ENCODE measurements at regions not wholly inside any gene's neighbourhood (a gene's known extent, or its start where the extent isn't known, plus 50 kb on each side); places are given as distances from the start of the nearest gene placed in this dataset.

DNA sequence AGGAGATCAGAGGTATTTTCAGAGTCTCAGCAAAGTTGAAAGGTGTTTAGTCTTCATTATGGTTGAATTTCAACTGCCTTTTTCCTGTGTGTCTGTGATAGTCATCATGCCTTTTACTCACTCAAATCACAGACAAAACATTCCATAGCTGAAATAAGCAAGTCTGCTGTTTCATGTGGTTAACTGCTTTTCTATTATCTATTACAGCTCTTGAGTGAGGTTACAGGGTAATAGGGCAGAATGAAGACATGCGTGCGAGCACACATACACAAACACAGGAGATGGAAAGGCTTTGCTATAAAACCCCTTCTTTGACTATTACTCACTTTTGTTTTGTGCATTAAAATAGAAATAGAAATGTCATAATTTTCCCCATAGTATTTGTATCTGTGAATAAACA is 192.6 kb upstream of the RARB start:
- H3K36me3 Mint-ChIP-seq: no peaks in the 10 kb centered on the region
- H3K4me1 ChIP-seq (ENCODE audit: control insufficient read depth in 1 of 2, insufficient read depth in 2 of 2, low read length in 2 of 2): no peaks in the 10 kb centered on the region
- no peak overlapping the region for H3K4me3 ChIP-seq (replicated peaks in 1 of 3; ENCODE audit: low read depth in 2 of 3, low read length in 3 of 3)
- WGBS (ENCODE audit: insufficient coverage): no CpG with 5 or more reads among the region's 2 CpGs
- no peaks in the 10 kb centered on the region for H3K79me2 ChIP-seq (ENCODE audit: insufficient read depth, low read length)
- H3K27ac Mint-ChIP-seq: no peak overlapping the region
- intact Hi-C loops (cut with micrococcal nuclease): no loop called here
- H3K9me3 Mint-ChIP-seq: peaks cover 0 to 4% (median 2%) of the 10 kb centered on the region in 7 donors
- H3K27me3 ChIP-seq (ENCODE audit: control insufficient read depth in 2 of 2, insufficient read depth in 2 of 2, low read length in 2 of 2): no peaks in the 10 kb centered on the region
- no peaks in the 10 kb centered on the region for H3K27me3 Mint-ChIP-seq (ENCODE audit: low read depth in 3 of 3)
- TF ChIP-seq, protein P1, sequence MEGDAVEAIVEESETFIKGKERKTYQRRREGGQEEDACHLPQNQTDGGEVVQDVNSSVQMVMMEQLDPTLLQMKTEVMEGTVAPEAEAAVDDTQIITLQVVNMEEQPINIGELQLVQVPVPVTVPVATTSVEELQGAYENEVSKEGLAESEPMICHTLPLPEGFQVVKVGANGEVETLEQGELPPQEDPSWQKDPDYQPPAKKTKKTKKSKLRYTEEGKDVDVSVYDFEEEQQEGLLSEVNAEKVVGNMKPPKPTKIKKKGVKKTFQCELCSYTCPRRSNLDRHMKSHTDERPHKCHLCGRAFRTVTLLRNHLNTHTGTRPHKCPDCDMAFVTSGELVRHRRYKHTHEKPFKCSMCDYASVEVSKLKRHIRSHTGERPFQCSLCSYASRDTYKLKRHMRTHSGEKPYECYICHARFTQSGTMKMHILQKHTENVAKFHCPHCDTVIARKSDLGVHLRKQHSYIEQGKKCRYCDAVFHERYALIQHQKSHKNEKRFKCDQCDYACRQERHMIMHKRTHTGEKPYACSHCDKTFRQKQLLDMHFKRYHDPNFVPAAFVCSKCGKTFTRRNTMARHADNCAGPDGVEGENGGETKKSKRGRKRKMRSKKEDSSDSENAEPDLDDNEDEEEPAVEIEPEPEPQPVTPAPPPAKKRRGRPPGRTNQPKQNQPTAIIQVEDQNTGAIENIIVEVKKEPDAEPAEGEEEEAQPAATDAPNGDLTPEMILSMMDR (IDR thresholded peaks at IDR 0.05): no peak
- H3K9me3 ChIP-seq (replicated peaks in 1 of 2; ENCODE audit: control insufficient read depth in 1 of 2, insufficient read depth in 1 of 2, low read length in 2 of 2): no peaks in the 10 kb centered on the region
- no peak overlapping the region for H3K4me2 ChIP-seq (replicated peaks; ENCODE audit: extremely low read depth, low read length, poor library complexity, severe bottlenecking)
- H3K36me3 ChIP-seq (replicated peaks in 1 of 2; ENCODE audit: control insufficient read depth in 1 of 2, insufficient read depth in 2 of 2, low read length in 2 of 2): no peaks in the 10 kb centered on the region
- DNase-seq: no peak
- no peak overlapping the region for H3K4me3 Mint-ChIP-seq
- no peak overlapping the region for H3K27ac ChIP-seq (ENCODE audit: low read depth in 1 of 2, low read length in 2 of 2)
- H4K20me1 ChIP-seq (ENCODE audit: insufficient read depth, low read length): no peaks in the 10 kb centered on the region
- no peak overlapping the region for H3K9ac ChIP-seq (ENCODE audit: insufficient read depth, low read length, poor library complexity, severe bottlenecking)
- H3K4me1 Mint-ChIP-seq: no peaks in the 10 kb centered on the region
- no peak overlapping the region for H2AFZ ChIP-seq (ENCODE audit: insufficient read depth, low read depth, low read length, poor library complexity, severe bottlenecking)

DNA sequence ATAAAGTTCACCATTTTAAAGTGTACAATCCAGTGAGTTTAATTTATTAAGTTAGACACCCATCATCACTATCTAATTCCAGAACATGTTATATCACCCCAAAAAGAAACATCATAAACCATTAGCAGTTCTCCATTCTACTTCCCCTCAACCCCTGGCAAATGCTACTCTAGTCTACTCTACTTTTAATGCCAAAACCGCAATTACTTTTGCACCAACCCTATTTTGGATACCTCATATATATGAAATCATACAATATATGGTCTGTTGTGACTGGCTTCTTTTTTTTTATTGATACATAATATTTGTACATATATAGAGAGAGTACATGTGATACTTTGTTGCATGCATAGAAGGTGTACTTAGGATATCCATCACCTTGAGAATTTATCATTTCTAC is 190.5 kb upstream of the RARB start:
- no peaks in the 10 kb centered on the region for H3K4me1 Mint-ChIP-seq
- H3K79me2 ChIP-seq (ENCODE audit: insufficient read depth, low read length): no peaks in the 10 kb centered on the region
- intact Hi-C loops (cut with micrococcal nuclease): no loop called here
- H3K4me2 ChIP-seq (replicated peaks; ENCODE audit: extremely low read depth, low read length, poor library complexity, severe bottlenecking): no peak overlapping the region
- H4K20me1 ChIP-seq (ENCODE audit: insufficient read depth, low read length): no peaks in the 10 kb centered on the region
- DNase-seq: no peak
- TF ChIP-seq, protein P1 (IDR thresholded peaks at IDR 0.05): no peak
- no peaks in the 10 kb centered on the region for H3K36me3 Mint-ChIP-seq
- no peaks in the 10 kb centered on the region for H3K36me3 ChIP-seq (replicated peaks in 1 of 2; ENCODE audit: control insufficient read depth in 1 of 2, insufficient read depth in 2 of 2, low read length in 2 of 2)
- no peak overlapping the region for H3K4me3 Mint-ChIP-seq
- no peaks in the 10 kb centered on the region for H3K27me3 Mint-ChIP-seq (ENCODE audit: low read depth in 3 of 3)
- H3K27ac ChIP-seq (ENCODE audit: low read depth in 1 of 2, low read length in 2 of 2): no peak overlapping the region
- no peaks in the 10 kb centered on the region for H3K4me1 ChIP-seq (ENCODE audit: control insufficient read depth in 1 of 2, insufficient read depth in 2 of 2, low read length in 2 of 2)
- H2AFZ ChIP-seq (ENCODE audit: insufficient read depth, low read depth, low read length, poor library complexity, severe bottlenecking): no peak overlapping the region
- no CpG with 5 or more reads among the region's 1 CpG for WGBS (ENCODE audit: insufficient coverage)
- H3K4me3 ChIP-seq (replicated peaks in 1 of 3; ENCODE audit: low read depth in 2 of 3, low read length in 3 of 3): no peak overlapping the region
- peaks cover 0 to 9% (median 5%) of the 10 kb centered on the region in 7 donors for H3K9me3 Mint-ChIP-seq
- H3K27ac Mint-ChIP-seq: no peak overlapping the region
- peaks cover 3 to 7% of the 10 kb centered on the region in 2 donors for H3K9me3 ChIP-seq (replicated peaks in 1 of 2; ENCODE audit: control insufficient read depth in 1 of 2, insufficient read depth in 1 of 2, low read length in 2 of 2)
- no peak overlapping the region for H3K9ac ChIP-seq (ENCODE audit: insufficient read depth, low read length, poor library complexity, severe bottlenecking)
- no peaks in the 10 kb centered on the region for H3K27me3 ChIP-seq (ENCODE audit: control insufficient read depth in 2 of 2, insufficient read depth in 2 of 2, low read length in 2 of 2)

Measured in CD14-positive monocyte (primary cell).